GM21515 (cell line): ENCODE measurements at regions not wholly inside any gene's neighbourhood (a gene's known extent, or its start where the extent isn't known, plus 50 kb on each side); places are given as distances from the start of the nearest gene placed in this dataset.

Source experiments
- ATAC-seq: cut with Tn5 transposase; IDR thresholded peaks from one replicate; pipeline ENCODE4 v1.9.1; 2021; ENCODE audit not compliant: unreplicated experiment

DNA sequence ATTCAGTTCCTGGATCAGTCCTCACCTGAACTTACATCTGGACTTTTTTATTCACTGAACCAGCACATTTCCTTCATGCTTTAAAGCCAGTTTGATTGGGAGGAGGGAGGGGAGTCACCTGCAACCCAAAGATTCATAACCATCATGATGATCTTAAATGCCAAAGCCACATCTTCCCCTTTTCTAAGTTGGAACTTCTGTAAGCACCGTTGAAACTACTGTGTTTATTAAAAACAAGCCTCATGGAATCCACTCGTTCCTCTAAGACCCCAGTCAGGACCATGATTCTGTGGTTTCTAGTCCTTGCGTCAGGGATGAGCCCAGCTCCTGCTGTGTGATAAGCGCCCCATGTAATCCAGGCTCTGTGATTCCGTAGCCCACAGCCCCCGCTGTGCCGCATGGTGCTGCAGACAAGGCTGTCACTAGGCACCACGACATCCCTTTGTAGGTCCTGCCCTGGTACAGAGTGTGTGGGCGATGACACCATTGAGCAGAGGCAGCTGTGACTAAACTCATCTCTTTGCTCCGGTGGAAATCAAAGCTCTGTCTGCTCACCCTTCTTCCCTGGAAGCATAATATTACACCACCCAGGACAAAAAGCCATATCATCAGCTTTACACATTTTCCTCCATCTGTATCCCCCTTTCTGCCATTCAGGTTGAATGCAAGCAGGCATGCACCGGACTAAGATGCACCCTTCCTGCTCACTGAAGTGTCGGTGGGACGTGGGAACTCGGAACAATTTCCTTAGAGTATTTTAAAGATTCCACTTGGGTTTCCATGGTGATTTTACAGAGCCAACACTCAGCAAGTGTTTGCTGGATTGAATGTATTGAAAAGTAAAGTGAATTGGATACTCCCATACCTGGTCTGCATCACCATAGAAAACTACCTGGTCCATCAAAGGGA is 132.0 kb upstream of the FSTL4 start:
- ATAC-seq = no peak

DNA sequence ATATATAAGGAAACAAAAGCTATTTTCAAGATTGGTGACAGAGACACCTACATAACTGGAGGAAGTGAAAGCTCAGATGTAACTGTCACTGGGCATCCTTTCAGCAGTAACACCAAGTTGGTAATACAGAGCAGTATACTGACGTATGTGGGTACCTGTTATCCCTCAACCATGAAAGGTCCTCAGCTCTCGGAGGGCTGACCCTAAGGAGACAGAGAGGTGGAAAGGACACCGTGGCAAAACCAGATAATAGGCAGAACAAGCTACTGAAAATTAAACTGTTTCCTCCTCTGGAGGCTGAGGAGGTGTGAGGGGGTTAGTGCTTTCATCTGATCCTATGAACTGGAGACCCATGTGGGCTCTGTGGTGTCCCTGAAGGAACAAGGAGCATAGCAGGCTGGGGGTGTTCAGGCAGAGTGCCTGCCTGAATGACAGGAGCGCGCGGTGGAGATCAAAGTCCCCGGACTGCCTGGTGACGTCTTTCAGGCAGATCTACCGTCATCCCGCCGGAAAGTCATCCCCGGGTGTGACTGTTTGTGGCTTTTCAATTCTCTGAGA is 130.2 kb upstream of the FSTL4 start:
- ATAC-seq = no peak

DNA sequence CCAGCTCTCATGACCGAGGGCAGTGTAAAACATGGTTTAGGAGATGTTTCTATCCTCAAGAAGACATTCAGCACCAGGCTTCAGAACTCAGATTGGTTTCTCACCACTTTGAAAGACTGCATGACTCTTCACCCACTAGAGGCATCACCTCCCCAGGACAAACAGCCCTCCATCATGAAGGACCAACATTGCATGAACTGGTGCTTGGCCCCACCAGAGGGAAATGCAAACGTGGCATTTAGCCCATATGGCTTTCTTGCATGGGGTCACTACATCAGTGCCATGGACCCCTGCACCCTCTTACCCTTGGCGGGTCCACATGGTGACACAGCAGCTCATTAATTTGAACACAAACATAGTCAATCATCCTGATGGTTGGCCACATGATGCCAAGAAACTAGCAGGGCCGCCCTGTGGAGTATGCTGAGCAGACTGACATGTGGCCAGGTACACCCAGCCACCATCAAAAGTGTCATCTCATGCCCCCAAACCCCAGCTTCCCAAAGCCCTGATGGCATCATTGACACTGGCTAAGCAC is 129.5 kb upstream of the FSTL4 start:
- ATAC-seq = no peak

DNA sequence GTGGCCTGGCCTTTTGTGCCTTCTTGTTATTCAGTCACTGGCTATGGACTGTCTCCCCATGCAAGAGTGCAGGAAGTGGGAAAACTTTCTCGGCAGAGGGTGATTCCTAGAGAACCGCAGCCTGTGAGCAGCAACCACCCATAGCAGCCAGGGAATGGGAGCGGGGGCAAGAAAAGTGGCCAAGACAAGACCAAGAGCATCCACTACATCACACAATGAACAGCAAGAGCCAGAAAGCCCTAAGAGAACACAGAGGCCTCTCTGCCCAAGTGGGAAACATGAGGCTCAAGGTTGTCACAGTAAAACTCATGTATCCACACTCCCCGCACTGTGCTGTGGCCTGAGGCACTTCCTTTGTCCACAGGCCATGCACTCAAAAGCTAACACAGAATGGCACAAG is 129.1 kb upstream of the FSTL4 start:
- no peak for ATAC-seq

DNA sequence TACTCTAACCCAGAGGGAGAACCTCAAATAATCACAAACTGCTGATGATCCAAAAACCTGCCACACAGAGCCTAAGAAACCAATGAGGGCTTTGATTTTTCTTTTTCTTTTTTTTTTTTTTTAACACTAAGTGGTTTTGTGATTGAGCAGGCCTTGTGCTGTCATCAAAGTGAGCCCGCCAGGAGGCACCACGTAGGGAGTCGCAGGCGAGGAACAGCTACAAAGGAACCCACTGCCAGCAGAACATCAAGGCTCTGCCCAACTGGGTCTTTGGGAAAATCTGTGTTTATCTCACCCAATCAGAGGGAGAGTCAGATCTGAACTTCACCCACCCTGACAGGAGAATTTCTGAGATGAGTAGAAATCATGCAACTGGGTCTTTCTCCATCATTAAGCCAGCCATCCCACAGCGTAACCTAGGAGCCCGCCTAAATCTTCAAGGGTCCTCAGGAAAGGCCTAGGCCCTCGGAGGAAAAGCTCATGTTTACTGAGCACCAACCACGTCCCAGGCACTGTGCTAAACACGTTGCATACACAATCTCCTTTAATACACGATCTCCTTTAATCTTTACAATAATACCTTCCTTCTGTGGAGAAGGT is 126.9 kb upstream of the FSTL4 start:
- no peak for ATAC-seq

DNA sequence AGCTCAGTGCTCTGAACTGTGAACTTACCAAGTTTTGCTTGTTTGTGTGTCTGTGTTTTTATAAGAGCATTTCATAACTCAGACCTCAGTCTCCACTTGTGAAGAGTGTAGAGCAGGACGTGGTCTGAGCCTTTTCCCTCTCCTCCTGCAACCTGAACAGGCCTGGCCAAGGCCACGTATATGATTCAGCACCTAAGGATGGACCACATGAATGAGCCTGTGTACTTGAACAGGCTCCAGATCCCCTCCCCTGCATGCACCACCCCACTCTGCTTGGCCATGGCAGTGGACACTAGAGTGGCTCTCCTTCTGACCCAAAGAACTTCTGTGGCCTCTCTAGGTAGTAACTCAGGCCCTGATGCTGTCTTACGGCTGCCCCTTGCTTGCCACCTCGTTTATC is 125.9 kb upstream of the FSTL4 start:
- ATAC-seq = no peak

DNA sequence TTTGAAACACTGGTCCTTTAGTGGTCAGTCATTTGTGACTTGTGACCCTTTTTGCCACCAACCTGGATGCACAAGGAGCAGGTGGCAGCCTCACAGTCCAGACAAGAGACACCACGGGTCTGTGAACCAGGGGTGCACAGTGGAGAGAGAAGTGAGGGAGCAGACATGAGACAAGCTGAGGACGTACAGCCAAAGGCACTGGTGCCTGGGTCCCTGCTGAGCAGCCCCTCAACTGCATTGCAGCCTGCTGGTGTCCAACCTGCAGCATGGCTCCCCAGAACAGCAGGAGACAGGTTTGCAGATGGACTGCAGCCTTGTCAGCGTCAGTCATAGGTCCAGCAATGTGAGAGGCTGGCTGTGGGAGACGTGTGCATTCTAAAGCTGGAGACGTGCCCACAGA is 124.2 kb upstream of the FSTL4 start:
- ATAC-seq = no peak

DNA sequence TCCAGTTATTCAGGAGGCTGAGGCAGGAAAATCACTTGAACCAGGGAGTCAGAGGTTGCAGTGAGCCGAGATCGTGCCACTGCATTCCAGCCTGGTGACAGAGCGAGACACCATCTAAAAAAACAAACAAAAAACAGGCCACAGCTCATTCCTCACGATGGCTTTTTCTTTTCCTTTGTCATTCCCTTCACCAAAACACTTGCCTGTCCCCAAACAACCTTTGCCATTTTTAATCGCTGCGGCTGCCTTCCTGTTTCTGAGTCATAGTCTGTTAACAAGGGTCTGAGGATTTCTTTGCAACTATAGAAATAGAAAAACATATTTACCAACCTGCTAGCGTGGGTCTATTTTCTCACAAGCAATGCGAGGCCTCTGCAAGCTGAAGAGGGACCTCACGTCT is 123.0 kb upstream of the FSTL4 start:
- ATAC-seq = no peak

DNA sequence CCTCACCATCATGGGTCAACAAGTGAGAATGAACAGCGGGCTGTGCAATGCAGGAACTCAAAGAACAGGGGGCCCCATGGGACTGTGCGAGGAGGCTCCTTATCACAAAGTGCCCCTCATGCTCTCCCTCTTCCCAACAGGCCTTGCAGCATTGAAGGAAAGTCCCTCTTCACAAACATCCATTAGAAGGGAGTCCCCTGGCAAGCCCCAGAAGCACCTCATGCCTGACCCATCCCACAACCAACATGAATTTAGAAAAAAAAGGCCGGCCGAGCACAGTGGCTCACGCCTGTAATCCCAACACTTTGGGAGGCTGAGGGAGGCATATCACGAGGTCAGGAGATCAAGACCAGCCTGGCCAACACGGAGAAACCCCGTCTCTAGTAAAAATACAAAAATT is 122.6 kb upstream of the FSTL4 start:
- ATAC-seq = no peak

DNA sequence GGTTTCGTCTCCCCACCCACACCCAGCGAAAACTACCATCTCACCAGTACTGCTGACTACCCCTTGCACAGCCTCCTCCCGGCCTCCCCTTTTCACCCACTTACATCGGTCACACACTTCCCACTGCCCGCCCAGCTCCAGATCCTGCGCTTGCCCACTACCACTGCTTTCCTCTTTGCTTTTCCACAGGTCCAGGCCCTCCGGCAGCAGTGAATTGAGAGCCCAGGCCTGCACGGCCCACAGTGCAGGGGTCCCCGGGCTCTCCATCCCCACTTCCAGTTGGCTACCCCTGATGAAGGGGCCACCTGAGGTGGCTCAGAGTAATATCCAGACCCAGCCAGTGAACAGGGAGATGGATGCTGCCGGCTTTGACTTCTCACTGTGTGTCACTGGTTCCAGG is 120.2 kb upstream of the FSTL4 start:
- no peak for ATAC-seq

DNA sequence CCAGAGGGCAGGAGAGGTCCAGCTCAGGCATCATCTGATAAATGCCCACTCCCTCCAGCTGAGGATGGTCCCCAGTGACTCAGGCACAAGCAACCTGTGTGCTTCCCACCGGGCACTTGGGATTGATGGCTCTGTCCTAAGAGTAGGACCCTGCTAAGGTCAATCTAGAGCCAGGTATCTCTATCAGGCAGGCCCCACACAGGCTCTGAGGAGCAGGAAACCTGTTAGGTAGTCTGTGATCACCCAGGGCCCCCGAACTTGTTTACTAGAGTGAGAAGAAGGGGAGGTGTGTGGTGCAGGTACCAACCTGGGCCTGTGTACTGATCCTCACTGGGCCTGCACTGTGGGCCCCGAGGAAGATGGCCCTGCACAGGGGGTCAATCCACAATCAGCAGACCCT is 119.6 kb upstream of the FSTL4 start:
- ATAC-seq = no peak

DNA sequence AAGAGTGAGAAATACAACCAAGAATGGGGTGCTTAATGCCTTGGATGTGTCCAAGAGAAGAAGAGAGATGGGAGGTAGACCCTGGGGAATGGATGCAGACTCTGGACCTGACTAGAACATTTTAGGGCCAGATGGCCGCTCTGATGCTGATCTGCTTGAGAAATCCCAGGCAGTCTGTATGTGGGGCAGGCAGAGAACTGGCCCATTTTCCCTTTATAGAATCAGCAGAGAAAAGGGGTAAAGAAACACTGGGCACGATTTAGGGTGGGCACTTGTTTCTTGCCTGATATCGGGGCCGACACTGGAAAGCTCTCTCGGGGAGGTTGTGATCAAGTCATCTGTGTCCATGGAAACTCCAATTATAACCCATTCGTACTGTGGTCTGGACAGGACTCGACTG is 118.5 kb upstream of the FSTL4 start:
- ATAC-seq = no peak

DNA sequence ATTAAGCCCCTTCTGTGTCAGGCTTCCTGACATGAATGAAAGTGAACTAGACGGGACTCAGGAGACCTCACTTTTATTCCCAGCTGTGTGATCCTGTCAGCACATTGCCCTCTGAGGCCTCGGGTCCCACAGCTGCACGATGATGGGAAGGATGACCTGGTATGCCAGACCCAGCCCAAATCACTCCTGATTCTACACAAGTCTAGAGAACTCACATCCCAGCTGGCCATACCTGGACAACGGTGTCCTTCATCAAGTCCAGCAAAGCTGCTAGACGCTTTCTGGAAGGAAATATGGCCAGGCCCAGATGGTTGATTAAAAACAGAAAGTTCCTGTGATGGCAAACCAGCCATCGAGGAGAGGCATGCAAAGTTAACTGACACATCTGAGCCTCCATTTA is 118.0 kb upstream of the FSTL4 start:
- no peak for ATAC-seq

DNA sequence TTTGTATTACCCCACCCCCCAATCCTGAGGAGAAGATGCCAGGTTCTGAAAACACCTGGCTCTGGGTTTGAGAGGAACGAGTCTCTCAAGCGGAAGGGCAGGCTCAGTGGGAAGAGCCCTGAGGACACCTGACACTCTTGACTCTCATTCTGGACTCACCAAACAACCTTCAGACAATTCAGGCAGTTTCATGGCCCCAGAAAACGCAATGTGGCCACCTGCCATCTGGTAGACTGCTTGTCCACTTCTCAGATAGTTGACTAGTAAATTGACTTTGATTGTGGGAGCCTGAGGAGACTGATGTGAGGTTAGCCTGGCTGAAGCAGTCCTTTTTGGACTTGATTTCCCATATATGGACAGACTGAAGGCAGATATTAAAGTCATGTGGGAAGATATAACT is 117.5 kb upstream of the FSTL4 start:
- no peak for ATAC-seq

DNA sequence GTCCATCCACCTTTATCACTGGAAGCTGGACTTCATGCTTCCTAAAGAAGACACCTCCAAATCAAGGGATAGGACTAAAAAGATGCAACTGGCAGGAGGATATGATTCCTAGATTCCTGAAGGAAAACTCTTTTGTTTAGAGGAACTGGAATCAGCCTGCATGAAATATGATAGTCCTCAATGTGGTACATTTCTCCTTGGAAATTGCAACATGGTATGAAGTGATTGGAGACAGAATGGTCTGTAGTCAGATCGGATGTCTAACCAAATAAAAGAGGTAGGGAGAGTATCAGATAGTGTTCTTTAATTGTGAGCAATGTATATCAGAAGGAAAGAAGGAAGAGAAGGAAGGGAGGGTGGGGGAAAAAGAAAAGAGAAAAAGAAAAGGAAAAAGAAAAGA is 116.1 kb upstream of the FSTL4 start:
- ATAC-seq = no peak

DNA sequence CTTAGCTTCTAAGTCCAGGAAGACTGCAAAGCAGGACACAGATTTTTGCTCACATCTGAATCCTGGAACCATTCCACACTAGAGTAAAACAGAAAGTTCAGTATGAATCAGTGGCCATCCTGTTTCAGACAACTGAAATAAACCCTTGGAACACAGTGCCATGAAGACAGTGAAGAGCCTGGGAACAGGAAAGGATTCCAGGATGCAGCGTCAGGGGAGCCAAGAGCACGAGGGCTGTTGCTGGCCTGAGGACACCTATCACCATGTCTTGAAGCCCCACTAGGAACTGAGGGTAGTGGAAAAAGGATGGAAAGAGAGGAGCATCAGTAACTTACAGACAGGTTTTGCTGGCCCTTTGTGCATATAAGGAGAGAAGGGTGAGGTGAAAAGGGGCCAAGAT is 115.3 kb upstream of the FSTL4 start:
- no peak for ATAC-seq

DNA sequence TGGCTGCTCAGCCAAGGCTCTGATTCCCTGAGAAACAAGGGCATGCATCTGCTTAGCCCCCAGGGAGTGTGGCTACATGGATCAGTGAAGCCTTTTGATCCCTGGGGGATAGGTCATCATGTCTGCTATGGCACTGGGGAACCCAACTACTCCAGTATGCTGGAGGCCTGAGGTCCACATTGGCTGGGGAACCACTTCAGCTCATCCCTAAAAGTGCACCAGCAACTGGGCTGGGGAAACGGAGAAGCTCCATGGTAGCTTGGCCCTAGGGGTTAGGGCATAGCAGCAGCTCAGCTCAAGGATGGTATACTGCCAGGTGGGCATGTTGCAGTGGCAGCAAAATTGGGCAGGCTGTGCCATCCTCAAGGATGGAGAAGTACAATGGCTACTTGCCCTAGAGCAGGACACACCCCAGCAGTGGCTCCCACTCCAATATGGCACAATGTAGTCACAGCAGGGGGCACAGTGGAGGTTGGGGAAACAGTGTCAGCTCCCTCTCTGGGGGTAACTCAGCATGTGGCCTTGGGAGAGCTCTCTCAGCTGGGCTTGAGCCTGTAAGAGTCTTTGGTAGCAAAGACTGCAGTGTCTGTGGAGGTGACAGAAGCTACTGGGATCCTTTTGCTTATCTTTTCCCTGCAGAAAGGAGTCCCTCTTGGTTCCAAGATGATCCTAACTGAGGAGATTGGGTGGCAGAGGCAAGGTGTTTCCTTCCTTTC is 111.5 kb upstream of the FSTL4 start:
- no peak for ATAC-seq

DNA sequence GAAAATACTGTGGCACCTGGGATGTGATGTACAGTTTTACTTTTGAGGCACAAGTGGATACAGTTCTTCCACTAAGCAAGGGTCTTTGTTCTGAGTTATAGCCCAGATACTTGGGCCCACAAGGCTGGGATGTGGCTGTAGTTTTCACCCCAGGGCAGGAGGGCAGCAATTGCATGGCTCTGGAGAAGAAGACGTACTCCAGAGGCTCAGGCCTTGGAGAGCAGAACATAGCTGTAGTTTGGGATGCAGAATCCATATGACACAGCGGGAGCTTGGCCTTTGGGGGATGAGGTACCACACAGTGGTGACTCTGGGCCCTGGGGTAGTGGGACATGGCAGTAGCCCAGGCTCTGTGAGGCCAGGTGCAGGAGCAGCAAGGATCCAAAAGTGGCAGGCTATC is 110.8 kb upstream of the FSTL4 start:
- no peak for ATAC-seq

DNA sequence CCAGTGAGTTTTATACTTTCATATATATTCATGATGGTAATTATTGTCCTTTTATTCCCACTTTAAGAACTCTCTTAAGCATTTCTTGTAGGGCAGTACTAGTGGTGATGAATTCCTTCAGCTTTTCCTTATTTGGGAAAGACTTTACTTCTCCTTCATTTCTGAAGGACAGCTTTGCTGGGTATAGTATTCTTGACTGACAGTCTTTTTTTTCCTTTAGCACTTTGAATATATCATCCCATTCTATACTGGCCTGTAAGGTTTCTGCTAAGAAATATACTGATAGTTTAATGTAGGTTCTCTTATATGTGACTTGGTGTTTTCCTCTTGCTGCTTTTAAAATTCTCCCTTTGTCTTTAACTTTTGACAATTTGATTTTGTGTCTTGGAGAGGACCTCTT is 109.0 kb upstream of the FSTL4 start:
- ATAC-seq = no peak

DNA sequence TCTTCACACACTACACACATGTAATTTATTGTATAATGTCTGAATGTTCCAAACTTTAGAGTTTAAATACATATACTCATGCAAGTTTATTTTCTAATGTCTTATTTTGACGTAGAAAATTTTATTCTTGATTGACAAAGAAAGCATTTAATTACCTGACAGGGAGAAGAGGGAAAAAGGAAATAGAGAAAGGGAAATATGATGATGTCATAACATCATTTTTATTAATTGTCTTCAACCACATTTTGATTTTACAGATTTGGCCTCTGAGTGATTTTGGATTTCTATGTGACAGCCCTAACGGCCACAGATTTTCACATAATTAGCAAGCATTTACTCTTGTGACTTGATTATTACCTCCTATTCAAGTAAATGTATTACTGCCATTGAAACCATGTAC is 106.1 kb upstream of the FSTL4 start:
- ATAC-seq = no peak

DNA sequence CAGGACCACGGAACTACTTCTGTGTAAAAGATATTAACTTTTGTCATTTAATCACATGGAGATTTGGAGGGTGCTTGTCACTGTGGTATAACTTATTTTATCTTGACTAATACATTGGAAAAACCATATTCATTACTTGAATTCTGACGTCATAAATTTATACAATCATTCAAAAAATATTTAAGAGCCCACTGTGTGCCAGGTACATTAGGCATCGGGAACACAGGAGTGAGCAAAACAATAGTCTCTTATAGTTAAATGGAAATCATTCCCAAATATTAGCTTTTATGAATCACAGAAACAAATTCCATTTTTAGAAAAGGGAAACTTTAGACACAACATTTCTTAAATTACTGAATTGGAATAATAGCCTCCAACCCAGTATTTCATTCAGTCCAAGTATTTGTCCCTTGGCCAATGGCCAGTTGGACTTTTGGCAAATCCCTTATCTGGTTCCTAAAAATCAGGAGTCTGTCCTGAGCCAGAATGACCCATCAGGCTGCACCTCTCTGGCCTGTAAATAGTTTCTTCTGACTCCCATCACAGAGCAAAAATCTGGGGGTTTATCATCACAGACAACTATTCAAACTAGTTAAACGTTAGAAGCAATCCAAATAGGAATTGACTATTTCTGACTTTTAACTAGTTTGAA is 104.3 kb upstream of the FSTL4 start:
- ATAC-seq = no peak
